IPS DF 6.9 (cell line): ENCODE measurements at regions not wholly inside any gene's neighbourhood (a gene's known extent, or its start where the extent isn't known, plus 50 kb on each side); places are given as distances from the start of the nearest gene placed in this dataset.

ENCODE experiments used
- DNase-seq: peaks from one replicate; pipeline ENCODE4 v3.0.0-alpha.2; 2013; ENCODE audit warnings: low read depth, low spot score
- H3K27ac ChIP-seq: one replicate; pipeline ENCODE4 v1.5.1; 2013; ENCODE audit warnings: low read length, control low read depth
- H3K27me3 ChIP-seq: 2 replicates; pipeline ENCODE4 v1.6.1; 2013; ENCODE audit warnings: mild to moderate bottlenecking, low read length; ENCODE audit not compliant: control insufficient read depth, insufficient read depth
- H3K36me3 ChIP-seq: 2 replicates; pipeline ENCODE4 v1.6.1; 2013; ENCODE audit warnings: low read length; ENCODE audit not compliant: control insufficient read depth, insufficient read depth
- H3K4me1 ChIP-seq: 2 replicates; pipeline ENCODE4 v1.6.1; 2013; ENCODE audit warnings: low read length; ENCODE audit not compliant: control insufficient read depth, insufficient read depth
- H3K4me3 ChIP-seq: 2 replicates; pipeline ENCODE4 v1.5.1; 2013; ENCODE audit warnings: mild to moderate bottlenecking, low read length
- H3K9me3 ChIP-seq: 2 replicates; pipeline ENCODE4 v1.6.1; 2013; ENCODE audit warnings: low read length, inconsistent platforms; ENCODE audit not compliant: control insufficient read depth, insufficient read depth
- WGBS: extraction: QIAGEN DNeasy Blood & Tissue Kit; methylation state at CpG from one replicate; pipeline ENCODE4 v1.1.7; 2013; ENCODE audit warnings: mixed read lengths, missing lambda C conversion rate; ENCODE audit not compliant: insufficient read length, insufficient coverage; 5-methylcytosine and 5-hydroxymethylcytosine counted together

GRCh38 chr10:43904844-43905243 is 256.2 kb upstream of the ZNF32 start:
- no peaks in the 10 kb centered on the region for H3K27me3 ChIP-seq
- H3K4me1 ChIP-seq: no peaks in the 10 kb centered on the region
- no peak overlapping the region for H3K4me3 ChIP-seq
- DNase-seq: no peak
- no peaks in the 10 kb centered on the region for H3K9me3 ChIP-seq
- no peaks in the 10 kb centered on the region for H3K36me3 ChIP-seq
- WGBS: no CpG with 5 or more reads among the region's 9 CpGs
- H3K27ac ChIP-seq: no peak overlapping the region

GRCh38 chr10:43904301-43904700 is 255.6 kb upstream of the ZNF32 start:
- no peaks in the 10 kb centered on the region for H3K9me3 ChIP-seq

GRCh38 chr10:43903451-43903850 is 254.8 kb upstream of the ZNF32 start:
- Histone ChIP-seq H3K4me3 (no peak overlapping the region), H3K27me3 (no peaks in the 10 kb centered on the region), H3K4me1 (no peaks in the 10 kb centered on the region), H3K36me3 (no peaks in the 10 kb centered on the region), H3K9me3 (no peaks in the 10 kb centered on the region), H3K27ac (no peak overlapping the region)
- DNase-seq: no peak
- WGBS: no CpG with 5 or more reads among the region's 7 CpGs

More at GRCh38 chr10:43904301-43904700, 255.6 kb upstream of the ZNF32 start:
- DNase-seq: peak; percentile 5
- WGBS: no CpG with 5 or more reads among the region's 7 CpGs
- Histone ChIP-seq H3K4me3 (no peak overlapping the region), H3K27me3 (no peaks in the 10 kb centered on the region), H3K27ac (no peak overlapping the region), H3K4me1 (no peaks in the 10 kb centered on the region), H3K36me3 (no peaks in the 10 kb centered on the region)

GRCh38 chr10:43902842-43903241 is 254.2 kb upstream of the ZNF32 start:
- no CpG with 5 or more reads among the region's 4 CpGs for WGBS

GRCh38 chr10:43901744-43902504 is 253.2 kb upstream of the ZNF32 start:
- Histone ChIP-seq H3K27me3 (no peaks in the 10 kb centered on the region), H3K4me3 (no peak overlapping the region), H3K4me1 (no peaks in the 10 kb centered on the region), H3K9me3 (no peaks in the 10 kb centered on the region), H3K27ac (no peak overlapping the region), H3K36me3 (no peaks in the 10 kb centered on the region)
- no peak for DNase-seq
- no CpG with 5 or more reads among the region's 9 CpGs for WGBS

More at GRCh38 chr10:43902842-43903241, 254.2 kb upstream of the ZNF32 start:
- Histone ChIP-seq H3K4me1 (no peaks in the 10 kb centered on the region), H3K4me3 (no peak overlapping the region), H3K9me3 (no peaks in the 10 kb centered on the region), H3K27me3 (no peaks in the 10 kb centered on the region), H3K27ac (no peak overlapping the region), H3K36me3 (no peaks in the 10 kb centered on the region)
- DNase-seq: no peak

GRCh38 chr10:43901302-43901701 is 252.6 kb upstream of the ZNF32 start:
- Histone ChIP-seq H3K27me3 (no peaks in the 10 kb centered on the region), H3K4me1 (no peaks in the 10 kb centered on the region), H3K36me3 (no peaks in the 10 kb centered on the region), H3K27ac (no peak overlapping the region), H3K9me3 (no peaks in the 10 kb centered on the region), H3K4me3 (no peak overlapping the region)
- no peak for DNase-seq
- no CpG with 5 or more reads among the region's 3 CpGs for whole genome bisulfite sequencing

GRCh38 chr10:43900571-43900970 is 251.9 kb upstream of the ZNF32 start:
- no peak overlapping the region for H3K4me3 ChIP-seq
- H3K36me3 ChIP-seq: no peaks in the 10 kb centered on the region
- H3K4me1 ChIP-seq: no peaks in the 10 kb centered on the region
- no peaks in the 10 kb centered on the region for H3K9me3 ChIP-seq
- no CpG with 5 or more reads among the region's 6 CpGs for WGBS
- no peaks in the 10 kb centered on the region for H3K27me3 ChIP-seq
- no peak overlapping the region for H3K27ac ChIP-seq
- no peak for DNase-seq

- Histone ChIP-seq H3K27me3 (no peaks in the 10 kb centered on the region), H3K9me3 (no peaks in the 10 kb centered on the region), H3K27ac (no peak overlapping the region), H3K4me3 (no peak overlapping the region), H3K36me3 (no peaks in the 10 kb centered on the region), H3K4me1 (no peaks in the 10 kb centered on the region)
- no peak for DNase-seq
- WGBS: no CpG with 5 or more reads among the region's 7 CpGs
Measured at GRCh38 chr10:43899224-43899959, 250.7 kb upstream of the ZNF32 start.

GRCh38 chr10:43898592-43898991 is 249.9 kb upstream of the ZNF32 start:
- H3K27ac ChIP-seq: no peak overlapping the region
- DNase-seq: no peak
- WGBS: no CpG with 5 or more reads among the region's 4 CpGs
- H3K4me1 ChIP-seq: no peaks in the 10 kb centered on the region
- H3K36me3 ChIP-seq: no peaks in the 10 kb centered on the region
- H3K27me3 ChIP-seq: no peaks in the 10 kb centered on the region
- H3K9me3 ChIP-seq: no peaks in the 10 kb centered on the region
- H3K4me3 ChIP-seq: no peak overlapping the region

GRCh38 chr10:43897765-43898419 is 249.2 kb upstream of the ZNF32 start:
- no peaks in the 10 kb centered on the region for H3K4me1 ChIP-seq
- no peak for DNase-seq
- WGBS: no CpG with 5 or more reads among the region's 9 CpGs
- no peaks in the 10 kb centered on the region for H3K27me3 ChIP-seq
- no peak overlapping the region for H3K27ac ChIP-seq
- H3K4me3 ChIP-seq: no peak overlapping the region
- no peaks in the 10 kb centered on the region for H3K9me3 ChIP-seq
- no peaks in the 10 kb centered on the region for H3K36me3 ChIP-seq
